SK-N-DZ (cell line): ENCODE measurements at regions not wholly inside any gene's neighbourhood (a gene's known extent, or its start where the extent isn't known, plus 50 kb on each side); places are given as distances from the start of the nearest gene placed in this dataset.
"Not testable (repeated sequence)": the region's sequence is repeated elsewhere in the genome, so short reads cannot be mapped to it uniquely, and the experiment has no call there.

Experiments used
- DNase-seq: peaks from one replicate; pipeline ENCODE4 v3.0.0-alpha.2; 2015; ENCODE audit warnings: low spot score

GRCh38 chr13:48583859-48584311 lies 51.0 kb upstream of the RCBTB2 start:
- no peak for DNase-seq

DNA sequence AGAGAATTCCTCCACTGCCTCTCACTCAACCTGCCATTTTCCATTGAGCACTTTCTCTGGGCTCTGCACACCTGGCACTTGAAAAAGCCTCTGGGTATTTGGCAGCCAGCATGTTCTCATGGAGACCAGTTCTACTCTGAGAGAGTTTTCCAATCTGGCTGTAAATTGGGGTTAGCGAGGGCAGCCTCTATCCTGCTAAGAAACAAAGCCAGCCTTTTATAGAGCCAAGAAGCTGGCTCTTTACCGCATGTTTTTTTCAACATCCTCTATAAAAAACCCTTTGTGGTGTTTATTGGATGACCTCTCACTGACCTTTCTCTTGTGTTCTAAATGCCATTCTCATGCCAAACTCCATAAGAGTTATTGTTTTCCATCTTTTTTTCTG lies 52.6 kb upstream of the RCBTB2 start:
- no peak for DNase-seq

DNA sequence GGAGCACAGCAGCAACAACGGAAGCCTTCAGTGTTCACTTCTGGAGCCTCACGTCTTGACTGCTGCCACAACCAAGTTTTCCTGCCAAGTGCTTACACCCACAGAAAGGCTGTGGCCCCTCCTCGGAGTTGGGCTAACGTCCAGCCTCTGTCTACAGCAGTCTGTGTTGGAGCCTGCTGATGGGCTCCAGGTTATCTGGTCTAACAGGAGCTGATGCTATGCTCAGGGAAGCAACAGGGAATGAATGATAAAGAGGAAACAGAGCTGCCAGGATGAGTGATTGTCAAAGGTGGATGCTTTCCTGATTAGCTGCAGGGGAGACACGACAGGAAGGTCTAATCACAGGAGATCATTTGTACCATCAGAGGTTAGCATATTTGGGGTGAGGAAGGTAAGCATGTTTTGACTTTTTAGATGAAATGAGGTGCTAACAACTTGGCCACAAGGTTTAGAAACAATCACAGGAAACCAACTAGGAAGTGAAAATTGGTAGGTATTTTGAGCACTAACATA lies 53.8 kb upstream of the RCBTB2 start:
- DNase-seq: no peak

- no peak for DNase-seq
Measured at GRCh38 chr13:48588120-48588519, 55.2 kb upstream of the RCBTB2 start.

- no peak for DNase-seq
Measured at GRCh38 chr13:48590141-48590901, 57.4 kb upstream of the RCBTB2 start.

DNA sequence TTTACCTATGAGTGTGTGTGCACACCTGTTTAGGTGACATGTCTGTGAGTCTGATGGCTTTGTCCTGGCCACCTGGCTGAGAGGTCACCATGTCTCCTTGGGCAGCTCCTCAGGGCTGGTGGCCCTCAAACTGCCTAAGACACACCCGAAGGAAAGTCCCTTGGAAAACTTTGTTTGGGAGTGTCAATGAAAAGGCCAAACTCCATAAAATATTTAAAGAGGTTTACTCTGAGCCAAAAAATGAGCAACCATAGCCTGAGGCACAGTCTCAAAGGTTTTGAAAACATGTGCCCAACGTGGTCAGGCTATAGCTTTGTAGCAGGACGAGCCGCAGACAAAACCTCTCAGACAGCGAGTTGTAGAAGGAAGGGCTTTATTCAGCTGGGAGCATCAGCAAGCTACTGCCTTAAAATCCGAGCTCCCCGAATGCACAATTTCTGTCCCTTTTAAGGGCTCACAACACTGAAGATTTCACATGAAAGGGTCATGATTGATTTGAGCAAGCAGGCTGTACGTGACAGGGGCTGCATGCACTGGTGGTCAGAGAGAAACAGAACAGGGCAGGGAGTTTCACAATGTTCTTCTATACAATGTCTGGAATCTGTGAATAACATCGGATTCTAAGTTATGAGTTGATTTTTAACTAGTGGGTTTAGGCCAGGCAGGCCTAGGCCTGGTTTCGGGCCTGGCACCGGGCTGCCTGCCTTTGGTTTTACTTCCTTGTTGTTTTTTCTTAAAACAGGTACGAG lies 58.4 kb upstream of the RCBTB2 start:
- not testable (repeated sequence) for DNase-seq

DNA sequence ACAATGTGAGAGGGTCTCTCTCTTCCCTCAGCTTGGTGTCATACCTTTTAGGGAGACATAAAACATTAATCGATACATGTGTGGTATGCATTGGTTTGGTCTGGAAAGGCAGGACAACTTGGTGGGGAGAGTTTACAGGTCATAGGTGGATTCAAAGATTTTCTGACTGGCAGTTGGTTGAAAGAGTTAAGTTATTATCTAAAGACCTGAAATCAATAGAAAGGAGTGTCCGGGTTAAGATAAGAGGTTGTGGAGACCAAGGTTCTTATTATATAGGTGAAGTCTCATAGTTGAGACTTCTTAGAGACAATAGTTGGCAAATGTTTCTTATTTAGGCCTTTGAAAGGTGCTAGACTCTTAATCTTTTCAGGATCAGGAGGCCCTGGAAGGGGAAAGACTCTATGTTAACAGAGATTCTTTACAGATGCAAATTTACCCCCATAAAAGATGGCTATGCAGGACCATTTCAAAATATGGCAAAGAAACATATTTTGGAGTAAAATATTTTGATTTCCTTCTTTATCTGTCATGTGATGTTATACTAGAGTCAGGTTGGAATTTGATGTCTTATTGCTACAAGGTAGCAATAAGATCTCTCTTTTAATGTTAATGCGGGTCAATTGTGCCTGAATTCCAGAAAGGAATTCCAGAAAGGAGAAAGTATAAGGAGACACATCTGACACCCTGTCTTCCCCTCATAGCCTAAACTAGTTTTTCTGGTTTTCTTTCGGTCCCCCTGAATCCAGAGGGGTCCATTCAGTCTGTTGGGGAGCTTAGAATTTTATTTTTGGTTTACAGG lies 59.2 kb upstream of the RCBTB2 start:
- DNase-seq: no peak

DNA sequence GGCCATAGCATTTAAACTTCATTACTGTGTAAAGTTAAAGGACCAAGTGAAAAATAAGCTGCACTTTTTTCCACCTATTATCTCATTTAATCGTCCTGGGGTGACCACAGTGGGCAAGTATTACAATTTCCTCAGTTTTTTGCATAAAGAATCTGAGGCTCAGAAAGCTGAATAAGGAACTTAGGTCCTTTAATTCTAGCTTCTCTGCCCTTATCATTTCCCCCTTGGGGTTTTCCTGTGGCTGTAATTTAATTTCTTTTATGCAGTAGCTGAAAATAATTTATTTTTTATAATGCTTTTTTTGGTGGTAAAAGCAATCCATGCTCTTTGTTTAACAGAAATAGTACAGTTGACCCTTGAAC lies 59.8 kb upstream of the RCBTB2 start:
- DNase-seq: no peak

DNA sequence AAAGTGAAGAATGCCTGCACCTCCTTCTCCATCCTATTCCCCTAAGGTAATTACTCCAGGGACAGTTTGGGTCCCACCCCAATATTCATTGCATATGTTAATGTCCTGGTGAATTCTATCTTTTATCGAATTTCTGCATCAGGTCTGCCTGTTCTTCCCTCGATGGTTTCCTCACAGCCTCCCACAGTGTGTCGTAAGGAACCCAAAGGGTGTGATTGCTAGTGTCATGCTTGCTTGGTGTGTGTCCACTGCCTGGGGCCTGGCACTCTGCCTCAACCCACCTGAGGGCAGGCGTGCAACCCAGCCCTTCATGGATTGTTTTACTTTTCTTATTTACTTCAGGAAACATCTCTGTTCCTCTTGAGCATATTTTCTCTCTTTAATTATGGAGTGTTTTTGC lies 60.2 kb upstream of the CYSLTR2 start:
- no peak for DNase-seq

- no peak for DNase-seq
Measured at GRCh38 chr13:48594096-48594815, 59.5 kb upstream of the CYSLTR2 start.

DNA sequence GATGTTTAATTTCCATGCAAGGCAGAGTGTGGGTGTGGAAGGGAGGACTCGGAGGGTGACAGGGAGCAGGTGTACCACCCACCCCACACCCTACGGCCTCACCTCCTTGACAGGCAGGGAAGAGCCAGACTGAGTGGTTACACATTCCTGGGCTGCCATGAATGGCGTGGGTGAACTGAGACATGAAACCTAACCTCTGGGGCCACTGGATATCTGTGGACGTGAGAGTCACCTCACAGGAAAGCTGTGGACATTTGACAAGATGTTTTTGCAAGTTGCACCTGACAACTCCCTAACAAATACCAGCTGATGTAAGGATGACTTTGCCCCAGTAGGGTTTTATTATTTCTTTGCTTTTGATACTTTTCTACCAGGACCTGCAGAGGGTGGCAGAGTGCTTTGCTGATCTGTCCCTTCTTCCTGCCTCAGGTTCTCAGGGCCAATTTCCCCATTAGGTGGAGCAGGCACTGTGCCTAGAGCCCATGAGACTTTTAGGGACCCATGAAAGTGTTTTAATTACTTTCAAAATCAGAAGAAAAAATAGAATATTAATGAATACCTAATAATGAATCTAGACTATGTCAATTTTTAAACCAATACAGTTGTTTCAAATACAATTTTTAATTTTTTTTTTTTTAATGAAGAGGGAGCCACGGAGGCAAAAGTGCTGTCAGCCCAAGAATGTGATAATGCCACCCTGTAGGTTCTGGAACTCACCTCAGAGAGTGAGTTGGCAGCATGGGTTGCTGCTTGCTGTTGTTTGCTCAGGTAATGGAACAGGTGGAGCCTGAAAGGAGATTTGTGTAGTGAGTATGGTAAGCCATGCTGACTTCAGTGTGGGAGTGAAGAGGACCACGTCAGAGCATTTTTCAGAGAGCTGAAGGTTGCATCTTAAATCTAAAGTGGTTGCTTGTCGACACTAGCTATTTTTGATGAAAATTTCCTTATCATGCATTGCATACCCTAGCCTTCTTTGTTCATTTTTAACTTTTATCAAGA lies 58.0 kb upstream of the CYSLTR2 start:
- DNase-seq: peak; percentile 50

DNA sequence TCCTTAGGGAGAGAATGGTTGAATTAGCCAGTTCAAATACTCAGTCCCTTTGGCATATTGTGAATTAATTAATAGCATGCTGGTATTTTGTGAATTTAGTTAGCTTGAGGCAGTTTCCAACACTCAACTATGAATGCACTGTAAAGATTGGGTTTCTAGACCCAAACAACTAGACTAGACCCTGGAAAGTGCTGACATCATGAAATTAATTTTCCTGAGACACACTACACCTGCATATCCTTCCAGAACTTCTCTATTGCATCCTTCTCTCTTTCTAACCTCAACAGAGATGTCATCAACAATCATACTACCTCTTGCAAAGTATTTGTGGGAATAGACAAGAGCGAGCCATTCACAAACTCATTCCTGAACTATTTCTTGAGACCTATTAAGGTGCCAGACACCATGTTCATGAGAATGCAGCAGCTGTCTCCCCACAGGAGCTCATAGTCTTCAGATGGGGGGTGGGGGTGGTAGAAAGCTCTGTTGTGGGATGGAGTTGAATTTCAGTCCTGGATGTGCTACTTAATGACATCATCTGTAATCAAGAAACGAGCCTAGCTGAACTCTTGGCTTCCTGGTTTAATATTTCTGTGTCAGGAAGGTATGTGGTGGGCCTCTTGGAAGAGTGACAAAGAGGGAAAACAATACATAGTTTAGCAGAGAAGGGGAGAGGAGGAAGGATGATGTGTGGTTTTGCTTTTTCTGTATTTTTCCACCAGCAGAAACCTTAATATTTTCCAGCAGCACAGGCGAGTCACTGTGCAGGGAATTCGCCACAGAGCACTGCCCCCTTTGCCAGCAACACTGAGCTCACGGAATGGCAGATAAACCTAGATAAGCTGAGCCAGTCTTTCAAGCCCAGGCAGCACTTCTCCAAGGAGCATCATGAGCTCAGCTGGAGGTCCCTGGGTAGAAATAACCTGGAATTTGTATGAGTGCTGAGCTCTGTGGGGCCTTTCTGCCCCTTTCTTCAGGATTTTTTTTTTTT lies 53.1 kb upstream of the CYSLTR2 start:
- no peak for DNase-seq

- DNase-seq: no peak
Measured at GRCh38 chr13:48602296-48603016, 51.3 kb upstream of the CYSLTR2 start.

GRCh38 chr13:48603375-48603774 lies 50.4 kb upstream of the CYSLTR2 start:
- no peak for DNase-seq
